ENCODE measurements at regions not wholly inside any gene's neighbourhood (a gene's known extent, or its start where the extent isn't known, plus 50 kb on each side); places are given as distances from the start of the nearest gene placed in this dataset.

DNA sequence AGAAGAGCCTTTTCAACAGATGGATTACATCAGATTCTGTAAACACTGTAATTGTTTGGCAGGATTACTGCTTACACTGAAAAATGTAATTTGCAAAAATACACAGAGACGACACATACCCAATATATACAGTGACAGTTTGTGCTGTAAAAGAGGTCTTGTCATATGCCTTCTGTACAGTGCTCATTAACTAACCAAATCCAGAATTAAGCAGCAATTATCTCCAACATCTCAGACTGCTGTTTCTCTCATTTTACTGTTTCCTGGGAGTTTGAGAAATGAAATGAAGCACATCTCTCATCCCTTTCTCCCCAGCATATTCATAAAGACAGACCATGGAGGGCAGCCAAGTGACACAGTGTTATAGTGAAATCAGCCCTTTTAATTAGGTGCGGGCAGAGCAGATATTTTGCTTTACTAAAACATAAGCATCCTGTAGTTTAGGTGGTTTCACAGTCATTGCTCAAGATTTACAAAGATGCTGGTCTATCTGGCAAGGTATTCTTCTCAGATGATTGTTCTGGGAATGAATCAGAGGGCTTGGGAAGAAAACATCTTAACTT, 618.4 kb upstream of the USP24 start:
- H3K27me3 ChIP-seq (ENCODE audit: control insufficient read depth, insufficient read depth, low read length): no peaks in the 10 kb centered on the region
- H3K4me3 Mint-ChIP-seq: no peak overlapping the region
- no peak overlapping the region for H3K27ac Mint-ChIP-seq
- no peak overlapping the region for H3K27ac ChIP-seq (ENCODE audit: low read length)
- peaks cover 0 to 2% of the 10 kb centered on the region in 2 donors for H3K9me3 Mint-ChIP-seq
- intact Hi-C loops (cut with micrococcal nuclease): no loop called here
- H3K27me3 Mint-ChIP-seq (ENCODE audit: low read depth in 2 of 2): peaks cover 6 to 15% of the 10 kb centered on the region in 2 donors
- no peak overlapping the region for H3K4me3 ChIP-seq (ENCODE audit: low read length)
- no peaks in the 10 kb centered on the region for H3K36me3 ChIP-seq (ENCODE audit: control insufficient read depth, insufficient read depth, low read length)
- TF ChIP-seq, protein P1, sequence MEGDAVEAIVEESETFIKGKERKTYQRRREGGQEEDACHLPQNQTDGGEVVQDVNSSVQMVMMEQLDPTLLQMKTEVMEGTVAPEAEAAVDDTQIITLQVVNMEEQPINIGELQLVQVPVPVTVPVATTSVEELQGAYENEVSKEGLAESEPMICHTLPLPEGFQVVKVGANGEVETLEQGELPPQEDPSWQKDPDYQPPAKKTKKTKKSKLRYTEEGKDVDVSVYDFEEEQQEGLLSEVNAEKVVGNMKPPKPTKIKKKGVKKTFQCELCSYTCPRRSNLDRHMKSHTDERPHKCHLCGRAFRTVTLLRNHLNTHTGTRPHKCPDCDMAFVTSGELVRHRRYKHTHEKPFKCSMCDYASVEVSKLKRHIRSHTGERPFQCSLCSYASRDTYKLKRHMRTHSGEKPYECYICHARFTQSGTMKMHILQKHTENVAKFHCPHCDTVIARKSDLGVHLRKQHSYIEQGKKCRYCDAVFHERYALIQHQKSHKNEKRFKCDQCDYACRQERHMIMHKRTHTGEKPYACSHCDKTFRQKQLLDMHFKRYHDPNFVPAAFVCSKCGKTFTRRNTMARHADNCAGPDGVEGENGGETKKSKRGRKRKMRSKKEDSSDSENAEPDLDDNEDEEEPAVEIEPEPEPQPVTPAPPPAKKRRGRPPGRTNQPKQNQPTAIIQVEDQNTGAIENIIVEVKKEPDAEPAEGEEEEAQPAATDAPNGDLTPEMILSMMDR (IDR thresholded peaks at IDR 0.05): no peak
- DNase-seq (no peak), ATAC-seq (no peak)
- 89% methylated on average over 1 of the region's 2 CpGs for WGBS (ENCODE audit: insufficient coverage)
- H3K36me3 Mint-ChIP-seq: no peaks in the 10 kb centered on the region
- H3K9me3 ChIP-seq (ENCODE audit: control insufficient read depth, insufficient read depth, low read length): no peaks in the 10 kb centered on the region
- no peaks in the 10 kb centered on the region for H3K4me1 Mint-ChIP-seq
- no peaks in the 10 kb centered on the region for H3K4me1 ChIP-seq (ENCODE audit: control insufficient read depth, insufficient read depth, low read length)

DNA sequence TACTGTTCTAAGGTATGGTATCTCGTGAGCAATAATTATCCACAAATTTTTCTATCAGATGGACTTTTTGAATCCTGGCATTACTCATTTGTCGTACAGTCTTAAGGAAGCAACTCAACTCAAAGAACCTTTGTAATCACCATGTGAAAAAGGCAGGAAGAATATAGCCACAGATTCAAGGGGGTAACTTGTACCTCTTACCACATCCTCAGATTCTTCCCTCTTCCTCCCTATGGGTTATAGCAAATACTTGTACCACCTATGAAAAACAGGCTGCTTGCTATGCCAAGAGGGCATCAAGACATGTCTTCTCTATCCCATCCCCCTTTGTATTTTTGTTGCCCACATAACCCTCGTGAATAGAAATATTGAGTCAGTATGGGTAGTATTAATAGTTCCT, 616.6 kb upstream of the USP24 start:
- no peak overlapping the region for H3K4me3 ChIP-seq (ENCODE audit: low read length)
- no peak overlapping the region for H3K27ac Mint-ChIP-seq
- H3K36me3 ChIP-seq (ENCODE audit: control insufficient read depth, insufficient read depth, low read length): no peaks in the 10 kb centered on the region
- H3K9me3 Mint-ChIP-seq: peaks cover 0 to 2% of the 10 kb centered on the region in 2 donors
- ATAC-seq (no peak), DNase-seq (no peak)
- TF ChIP-seq, protein P1 (IDR thresholded peaks at IDR 0.05): no peak
- 50% methylated on average over 2 of the region's 3 CpGs for WGBS (ENCODE audit: insufficient coverage)
- no peaks in the 10 kb centered on the region for H3K9me3 ChIP-seq (ENCODE audit: control insufficient read depth, insufficient read depth, low read length)
- H3K27ac ChIP-seq (ENCODE audit: low read length): no peak overlapping the region
- no peaks in the 10 kb centered on the region for H3K36me3 Mint-ChIP-seq
- intact Hi-C loops (cut with micrococcal nuclease): no loop called here
- H3K4me1 ChIP-seq (ENCODE audit: control insufficient read depth, insufficient read depth, low read length): no peaks in the 10 kb centered on the region
- no peaks in the 10 kb centered on the region for H3K4me1 Mint-ChIP-seq
- no peak overlapping the region for H3K4me3 Mint-ChIP-seq
- peaks cover 6 to 12% of the 10 kb centered on the region in 2 donors for H3K27me3 Mint-ChIP-seq (ENCODE audit: low read depth in 2 of 2)
- H3K27me3 ChIP-seq (ENCODE audit: control insufficient read depth, insufficient read depth, low read length): no peaks in the 10 kb centered on the region

DNA sequence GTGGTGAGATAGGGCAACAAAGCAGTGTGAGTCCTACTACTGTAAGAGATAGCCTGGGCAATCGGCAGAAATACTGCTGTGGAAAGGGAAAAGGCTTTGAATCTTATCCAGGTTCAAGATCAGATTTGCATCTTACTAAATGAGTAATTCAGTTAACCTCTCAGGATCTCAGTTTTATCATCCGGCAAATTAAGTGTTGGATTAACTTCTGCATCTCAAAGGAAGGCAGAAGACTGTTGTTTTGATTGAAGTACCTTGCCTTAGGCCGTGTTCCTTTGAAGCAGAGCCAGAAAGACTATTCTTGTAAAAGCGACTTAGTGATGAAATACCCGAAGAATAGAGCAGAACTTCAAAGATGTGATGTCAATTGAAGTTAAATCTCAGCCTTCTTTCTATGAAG, 612.9 kb upstream of the USP24 start:
- TF ChIP-seq, protein P1 (IDR thresholded peaks at IDR 0.05): no peak
- H3K27me3 Mint-ChIP-seq (ENCODE audit: low read depth in 2 of 2): peaks cover 0 to 5% of the 10 kb centered on the region in 2 donors
- no peaks in the 10 kb centered on the region for H3K9me3 Mint-ChIP-seq
- Histone ChIP-seq H3K4me1 (ENCODE audit: control insufficient read depth, insufficient read depth, low read length) (no peaks in the 10 kb centered on the region), H3K27me3 (ENCODE audit: control insufficient read depth, insufficient read depth, low read length) (no peaks in the 10 kb centered on the region), H3K27ac (ENCODE audit: low read length) (no peak overlapping the region), H3K4me3 (ENCODE audit: low read length) (no peak overlapping the region), H3K36me3 (ENCODE audit: control insufficient read depth, insufficient read depth, low read length) (no peaks in the 10 kb centered on the region), H3K9me3 (ENCODE audit: control insufficient read depth, insufficient read depth, low read length) (no peaks in the 10 kb centered on the region)
- H3K36me3 Mint-ChIP-seq: no peaks in the 10 kb centered on the region
- WGBS (ENCODE audit: insufficient coverage): 81% methylated on average over 5 of the region's 5 CpGs
- ATAC-seq (no peak), DNase-seq (no peak)
- intact Hi-C loops (cut with micrococcal nuclease): no loop called here
- no peak overlapping the region for H3K27ac Mint-ChIP-seq
- H3K4me1 Mint-ChIP-seq: no peaks in the 10 kb centered on the region
- H3K4me3 Mint-ChIP-seq: no peak overlapping the region

DNA sequence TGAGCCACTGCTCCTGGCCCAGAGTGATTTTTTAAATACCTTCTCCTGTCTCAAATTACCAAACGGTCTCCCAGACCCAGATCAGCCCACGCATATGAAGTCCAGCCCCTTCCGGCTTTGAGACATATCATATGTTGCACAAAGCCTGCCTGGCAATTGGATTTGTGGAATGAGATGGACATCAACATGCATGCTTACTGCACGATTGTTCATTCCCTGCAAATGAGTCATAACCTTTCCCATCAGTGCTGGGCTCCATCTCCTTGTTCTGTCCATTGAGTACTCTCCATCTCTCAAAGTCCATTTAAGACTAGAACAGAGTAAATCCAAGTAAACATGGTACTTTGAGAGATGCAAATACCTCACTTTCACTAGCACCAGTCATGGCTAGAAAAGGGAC, 612.2 kb upstream of the USP24 start:
- TF ChIP-seq, protein P1 (IDR thresholded peaks at IDR 0.05): no peak
- Histone ChIP-seq H3K27me3 (ENCODE audit: control insufficient read depth, insufficient read depth, low read length) (no peaks in the 10 kb centered on the region), H3K4me3 (ENCODE audit: low read length) (no peak overlapping the region), H3K27ac (ENCODE audit: low read length) (no peak overlapping the region), H3K36me3 (ENCODE audit: control insufficient read depth, insufficient read depth, low read length) (no peaks in the 10 kb centered on the region), H3K9me3 (ENCODE audit: control insufficient read depth, insufficient read depth, low read length) (no peaks in the 10 kb centered on the region), H3K4me1 (ENCODE audit: control insufficient read depth, insufficient read depth, low read length) (no peaks in the 10 kb centered on the region)
- ATAC-seq (no peak), DNase-seq (no peak)
- peaks cover 0 to 5% of the 10 kb centered on the region in 2 donors for H3K27me3 Mint-ChIP-seq (ENCODE audit: low read depth in 2 of 2)
- 83% methylated on average over 4 of the region's 4 CpGs for WGBS (ENCODE audit: insufficient coverage)
- no peak overlapping the region for H3K4me3 Mint-ChIP-seq
- intact Hi-C loops (cut with micrococcal nuclease): no loop called here
- H3K4me1 Mint-ChIP-seq: no peaks in the 10 kb centered on the region
- no peak overlapping the region for H3K27ac Mint-ChIP-seq
- no peaks in the 10 kb centered on the region for H3K9me3 Mint-ChIP-seq
- no peaks in the 10 kb centered on the region for H3K36me3 Mint-ChIP-seq
